ENCODE measurements at regions not wholly inside any gene's neighbourhood (a gene's known extent, or its start where the extent isn't known, plus 50 kb on each side); places are given as distances from the start of the nearest gene placed in this dataset.

DNA sequence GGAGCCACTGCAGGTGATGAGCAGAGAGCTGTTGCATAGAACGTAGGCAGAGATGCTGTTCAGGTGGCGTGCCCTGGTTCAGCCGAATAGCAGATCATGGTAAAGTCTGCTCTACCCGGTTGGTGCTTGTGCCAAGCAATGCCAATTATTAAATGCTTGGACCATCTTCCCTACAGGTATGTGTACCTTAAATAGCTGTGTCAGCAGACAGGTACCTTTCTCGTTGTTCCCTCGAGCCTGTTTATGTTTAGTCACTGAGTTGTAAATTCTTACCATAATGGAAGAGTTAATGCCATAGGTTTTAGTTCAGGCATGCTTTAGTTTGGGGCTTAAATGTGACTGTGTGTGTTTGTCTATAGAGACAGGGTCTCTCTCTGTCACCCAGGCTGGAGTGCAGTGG, 112.5 kb upstream of the CPM start:
- TF ChIP-seq, protein P1, sequence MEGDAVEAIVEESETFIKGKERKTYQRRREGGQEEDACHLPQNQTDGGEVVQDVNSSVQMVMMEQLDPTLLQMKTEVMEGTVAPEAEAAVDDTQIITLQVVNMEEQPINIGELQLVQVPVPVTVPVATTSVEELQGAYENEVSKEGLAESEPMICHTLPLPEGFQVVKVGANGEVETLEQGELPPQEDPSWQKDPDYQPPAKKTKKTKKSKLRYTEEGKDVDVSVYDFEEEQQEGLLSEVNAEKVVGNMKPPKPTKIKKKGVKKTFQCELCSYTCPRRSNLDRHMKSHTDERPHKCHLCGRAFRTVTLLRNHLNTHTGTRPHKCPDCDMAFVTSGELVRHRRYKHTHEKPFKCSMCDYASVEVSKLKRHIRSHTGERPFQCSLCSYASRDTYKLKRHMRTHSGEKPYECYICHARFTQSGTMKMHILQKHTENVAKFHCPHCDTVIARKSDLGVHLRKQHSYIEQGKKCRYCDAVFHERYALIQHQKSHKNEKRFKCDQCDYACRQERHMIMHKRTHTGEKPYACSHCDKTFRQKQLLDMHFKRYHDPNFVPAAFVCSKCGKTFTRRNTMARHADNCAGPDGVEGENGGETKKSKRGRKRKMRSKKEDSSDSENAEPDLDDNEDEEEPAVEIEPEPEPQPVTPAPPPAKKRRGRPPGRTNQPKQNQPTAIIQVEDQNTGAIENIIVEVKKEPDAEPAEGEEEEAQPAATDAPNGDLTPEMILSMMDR (IDR thresholded peaks at IDR 0.05): no peak
- TF ChIP-seq POLR2A (IDR thresholded peaks at IDR 0.05): no peak
